ENCODE measurements at regions not wholly inside any gene's neighbourhood (a gene's known extent, or its start where the extent isn't known, plus 50 kb on each side); places are given as distances from the start of the nearest gene placed in this dataset.

GRCh38 chr14:98867726-98868125 lies 404.3 kb downstream of the BCL11B start:
- Histone ChIP-seq H3K4me1 (ENCODE audit: control insufficient read depth, extremely low read depth, insufficient read depth, low read length) (no peaks in the 10 kb centered on the region), H3K9me3 (replicated peaks; ENCODE audit: control insufficient read depth, insufficient read depth, low read length) (peaks cover 6% of the 10 kb centered on the region), H3K79me2 (ENCODE audit: control insufficient read depth, insufficient read depth, low read length) (no peaks in the 10 kb centered on the region), H3K4me2 (ENCODE audit: insufficient read depth, low read length) (no peak overlapping the region), H3K9ac (replicated peaks; ENCODE audit: extremely low read depth, insufficient read depth, low read length) (no peak overlapping the region), H3K36me3 (ENCODE audit: control insufficient read depth in 2 of 2, extremely low read depth in 1 of 2, insufficient read depth in 2 of 2, low read length in 2 of 2) (no peaks in the 10 kb centered on the region), H3K27me3 (ENCODE audit: control insufficient read depth in 2 of 2, insufficient read depth in 2 of 2, low read length in 2 of 2) (no peaks in the 10 kb centered on the region), H4K20me1 (replicated peaks; ENCODE audit: control insufficient read depth, extremely low read depth, insufficient read depth, low read length) (no peaks in the 10 kb centered on the region), H2AFZ (ENCODE audit: low read depth, low read length) (no peak overlapping the region), H3K4me3 (replicated peaks in 1 of 3; ENCODE audit: insufficient read depth in 1 of 3, low read depth in 1 of 3, low read length in 3 of 3) (no peak overlapping the region), H3K9me1 (replicated peaks; ENCODE audit: control insufficient read depth, extremely low read depth, insufficient read depth, low read length) (no peaks in the 10 kb centered on the region), H3K27ac (ENCODE audit: insufficient read depth, low read depth, low read length) (no peak overlapping the region)
- intact Hi-C loops (cut with micrococcal nuclease), result no loop called here
- TF ChIP-seq POLR2A (IDR thresholded peaks at IDR 0.05; ENCODE audit: low read depth, low read length) (no peak), CTCF (IDR thresholded peaks at IDR 0.05; ENCODE audit: extremely low read depth in 1 of 2, insufficient read depth in 1 of 2, low read depth in 1 of 2, low read length in 2 of 2) (no peak), EZH2 (IDR thresholded peaks at IDR 0.05; ENCODE audit: borderline replicate concordance, low read depth, low read length, severe bottlenecking) (no peak), FOS (IDR thresholded peaks at IDR 0.05; ENCODE audit: borderline replicate concordance, insufficient read depth, low read length) (no peak), MAX (IDR thresholded peaks at IDR 0.05; ENCODE audit: insufficient read depth, insufficient read length) (no peak)
- BruUV-seq (replicated peaks), result no TSS peak
- dilution Hi-C loops (cut with MboI; ENCODE audit: extremely low pct_ligation_motif_present, low sequenced_read_pairs), result no loop called here
- ChIA-PET POLR2A (no interaction called here), CTCF (no interaction called here)
- no peak for DNase-seq (ENCODE audit: low read depth, low spot score)
- FAIRE-seq, result no peak

- dilution Hi-C loops (cut with MboI; ENCODE audit: extremely low pct_ligation_motif_present, low sequenced_read_pairs) (no loop called here), intact Hi-C loops (cut with micrococcal nuclease) (no loop called here)
- Histone ChIP-seq H3K9me3 (replicated peaks; ENCODE audit: control insufficient read depth, insufficient read depth, low read length) (peaks cover 6% of the 10 kb centered on the region), H2AFZ (ENCODE audit: low read depth, low read length) (no peak overlapping the region), H3K79me2 (ENCODE audit: control insufficient read depth, insufficient read depth, low read length) (no peaks in the 10 kb centered on the region), H3K4me2 (ENCODE audit: insufficient read depth, low read length) (no peak overlapping the region), H3K4me3 (replicated peaks in 1 of 3; ENCODE audit: insufficient read depth in 1 of 3, low read depth in 1 of 3, low read length in 3 of 3) (no peak overlapping the region), H3K4me1 (ENCODE audit: control insufficient read depth, extremely low read depth, insufficient read depth, low read length) (no peaks in the 10 kb centered on the region), H3K27ac (ENCODE audit: insufficient read depth, low read depth, low read length) (no peak overlapping the region), H3K36me3 (ENCODE audit: control insufficient read depth in 2 of 2, extremely low read depth in 1 of 2, insufficient read depth in 2 of 2, low read length in 2 of 2) (no peaks in the 10 kb centered on the region), H4K20me1 (replicated peaks; ENCODE audit: control insufficient read depth, extremely low read depth, insufficient read depth, low read length) (no peaks in the 10 kb centered on the region), H3K27me3 (ENCODE audit: control insufficient read depth in 2 of 2, insufficient read depth in 2 of 2, low read length in 2 of 2) (no peaks in the 10 kb centered on the region), H3K9me1 (replicated peaks; ENCODE audit: control insufficient read depth, extremely low read depth, insufficient read depth, low read length) (no peaks in the 10 kb centered on the region), H3K9ac (replicated peaks; ENCODE audit: extremely low read depth, insufficient read depth, low read length) (no peak overlapping the region)
- FAIRE-seq (no peak), DNase-seq (ENCODE audit: low read depth, low spot score) (no peak)
- POLR2A ChIA-PET, result no interaction called here
- no TSS peak for BruUV-seq (replicated peaks)
- TF ChIP-seq POLR2A (IDR thresholded peaks at IDR 0.05; ENCODE audit: low read depth, low read length), result no peak
- no peak for TF ChIP-seq POLR2AphosphoS5 (IDR thresholded peaks at IDR 0.05; ENCODE audit: insufficient read depth, low read depth, low read length)
- no peak for TF ChIP-seq MYC (IDR thresholded peaks at IDR 0.05; ENCODE audit: low read depth, low read length)
- TF ChIP-seq EZH2 (IDR thresholded peaks at IDR 0.05; ENCODE audit: borderline replicate concordance, low read depth, low read length, severe bottlenecking), result no peak
- TF ChIP-seq FOS (IDR thresholded peaks at IDR 0.05; ENCODE audit: borderline replicate concordance, insufficient read depth, low read length), result no peak
- TF ChIP-seq GATA2 (IDR thresholded peaks at IDR 0.05; ENCODE audit: insufficient read depth, insufficient read length, low read depth, low read length), result no peak
- TF ChIP-seq CTCF (IDR thresholded peaks at IDR 0.05; ENCODE audit: extremely low read depth in 1 of 2, insufficient read depth in 1 of 2, low read depth in 1 of 2, low read length in 2 of 2), result no peak
- TF ChIP-seq JUN (IDR thresholded peaks at IDR 0.05; ENCODE audit: borderline replicate concordance, insufficient read depth, insufficient read length, low read depth), result no peak
- TF ChIP-seq MAX (IDR thresholded peaks at IDR 0.05; ENCODE audit: insufficient read depth, insufficient read length), result no peak
- CTCF ChIA-PET, result no interaction called here
Observed at GRCh38 chr14:98868866-98869265, 403.1 kb downstream of the BCL11B start.
